Panc1 (cell line): ENCODE measurements at regions not wholly inside any gene's neighbourhood (a gene's known extent, or its start where the extent isn't known, plus 50 kb on each side); places are given as distances from the start of the nearest gene placed in this dataset.

ENCODE experiments used
- ATAC-seq: fragments of 200-7000 bp; cut with Tn5 transposase; 2 replicates; pipeline ENCODE4 v1.9.1; 2020; ENCODE audit warnings: mild to moderate bottlenecking, moderate library complexity
- BruUV-seq: library from RNA; stranded (reverse); fragments of 400-500 nt; replicated peaks from 2 replicates; lab custom pipeline; 2021; lab: Mats Ljungman, UMichigan
- CTCF ChIA-PET: fragments of 300-600 bp; sonication (Branson Sonifier 250); formaldehyde crosslinking; loops from one replicate; lab custom pipeline; 2022; ENCODE audit warnings: antibody characterized with exemption; lab: Charles Lee
- POLR2A ChIA-PET: fragments of 300-600 bp; sonication (Branson Sonifier 250); formaldehyde crosslinking; loops from one replicate; lab custom pipeline; 2022; ENCODE audit warnings: antibody characterized with exemption; lab: Charles Lee
- DNase-seq: peaks from one replicate; pipeline ENCODE4 v3.0.0-alpha.2; 2010; ENCODE audit warnings: low read depth, low spot score
- H3K27ac ChIP-seq: 2 replicates; pipeline ENCODE4 v1.5.1; 2011; ENCODE audit warnings: mild to moderate bottlenecking, low read length, inconsistent platforms
- H3K27me3 ChIP-seq: fragments of 200-500 bp; sonication (Bioruptor generic); 2 replicates; pipeline ENCODE4 v1.6.0; 2014; ENCODE audit warnings: low read length, inconsistent platforms; ENCODE audit not compliant: control insufficient read depth, insufficient read depth
- H3K36me3 ChIP-seq: fragments of 200-500 bp; sonication (Bioruptor generic); 2 replicates; pipeline ENCODE4 v1.5.1; 2014; ENCODE audit warnings: inconsistent platforms, mild to moderate bottlenecking, low read length, moderate library complexity; ENCODE audit not compliant: control insufficient read depth, insufficient read depth
- H3K4me1 ChIP-seq: 2 replicates; pipeline ENCODE4 v1.5.1; 2011; ENCODE audit warnings: inconsistent platforms, mild to moderate bottlenecking, low read length, moderate library complexity; ENCODE audit not compliant: control insufficient read depth, insufficient read depth
- H3K4me3 ChIP-seq, 2 experiments: 2 replicates each; pipeline ENCODE4 v1.5.1; 2011 to 2012; ENCODE audit warnings: low read depth in 2 of 2, low read length in 2 of 2, mild to moderate bottlenecking in 2 of 2, inconsistent platforms in 1 of 2, moderate library complexity in 1 of 2
- H3K9me3 ChIP-seq: fragments of 200-500 bp; sonication (Bioruptor generic); 2 replicates; pipeline ENCODE4 v1.5.1; 2014; ENCODE audit warnings: low read depth, mild to moderate bottlenecking, inconsistent platforms, low read length, moderate library complexity; ENCODE audit not compliant: control insufficient read depth, insufficient read depth
- CTCF ChIP-seq: fragments of 450-650 bp; IDR thresholded peaks from 2 replicates; pipeline ENCODE4 v1.5.1; 2017; ENCODE audit warnings: mild to moderate bottlenecking
- POLR2AphosphoS5 ChIP-seq: IDR thresholded peaks from 2 replicates; pipeline ENCODE4 v1.6.1; 2012; ENCODE audit warnings: mild to moderate bottlenecking, low read depth, low read length, moderate library complexity
- REST ChIP-seq, 2 experiments: IDR thresholded peaks; 2 replicates each; pipeline ENCODE4 v1.6.1; 2011 to 2012; ENCODE audit warnings: low read depth in 2 of 2, control low read depth in 1 of 2, low read length in 1 of 2, mild to moderate bottlenecking in 1 of 2, moderate library complexity in 1 of 2; ENCODE audit not compliant: insufficient read depth in 1 of 2
- SIN3A ChIP-seq: IDR thresholded peaks from 2 replicates; pipeline ENCODE4 v1.6.1; 2012; ENCODE audit warnings: low read depth, mild to moderate bottlenecking, low read length, moderate library complexity, borderline replicate concordance; ENCODE audit not compliant: insufficient read depth
- TCF7L2 ChIP-seq: IDR thresholded peaks from 2 replicates; pipeline ENCODE4 v1.6.1; 2011; ENCODE audit warnings: mild to moderate bottlenecking, low read depth, low read length, inconsistent platforms
- in situ Hi-C: cut with HindIII; loops from 2 replicates; pipeline ENCODE4 v1.10.0; 2016; ENCODE audit warnings: low sequenced_read_pairs, low pct_unique_long_range_greater_than_20kb
- intact Hi-C: fragments of 100-400 bp; cut with micrococcal nuclease; formaldehyde crosslinking; loops from one replicate; pipeline ENCODE4 v1.10.0; 2022; ENCODE audit not compliant: unreplicated experiment

DNA sequence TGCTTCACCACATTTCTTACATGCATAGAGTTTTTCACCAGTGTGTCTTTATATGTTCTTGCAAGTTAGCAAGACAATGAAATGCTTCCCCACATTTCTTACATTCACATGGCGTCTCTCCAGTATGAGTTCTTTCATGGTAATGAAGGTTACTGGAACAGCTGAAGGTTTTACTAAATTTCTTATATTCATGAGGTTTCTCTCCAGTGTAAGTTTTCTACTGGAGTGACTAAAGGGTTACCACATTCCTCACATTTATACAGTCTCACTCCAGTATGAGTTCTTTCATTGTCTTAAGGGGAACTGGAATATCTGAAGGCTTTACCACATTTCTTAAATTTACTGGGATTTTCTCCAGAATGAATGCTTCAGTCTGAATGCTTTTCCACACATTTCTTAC, 350.3 kb downstream of the MAT2B start:
- BruUV-seq = no TSS peak
- ChIA-PET POLR2A (no interaction called here), CTCF (no interaction called here)
- no peak for TF ChIP-seq CTCF
- no peak for TF ChIP-seq POLR2AphosphoS5
- TF ChIP-seq REST (IDR thresholded peaks at IDR 0.05; ENCODE audit: insufficient read depth in 1 of 2, low read depth in 2 of 2, low read length in 1 of 2) = no peak
- TF ChIP-seq SIN3A = no peak
- no peak for TF ChIP-seq TCF7L2
- Histone ChIP-seq H3K27ac (no peak overlapping the region), H3K4me1 (no peaks in the 10 kb centered on the region), H3K36me3 (no peaks in the 10 kb centered on the region), H3K4me3 (no peak overlapping the region), H3K27me3 (no peaks in the 10 kb centered on the region), H3K9me3 (peaks cover 9% of the 10 kb centered on the region; the same call in 1 of the 2 replicates)
- no peak for DNase-seq
- no peak for ATAC-seq
- in situ Hi-C loops = no loop called here
- intact Hi-C loops = no loop called here

DNA sequence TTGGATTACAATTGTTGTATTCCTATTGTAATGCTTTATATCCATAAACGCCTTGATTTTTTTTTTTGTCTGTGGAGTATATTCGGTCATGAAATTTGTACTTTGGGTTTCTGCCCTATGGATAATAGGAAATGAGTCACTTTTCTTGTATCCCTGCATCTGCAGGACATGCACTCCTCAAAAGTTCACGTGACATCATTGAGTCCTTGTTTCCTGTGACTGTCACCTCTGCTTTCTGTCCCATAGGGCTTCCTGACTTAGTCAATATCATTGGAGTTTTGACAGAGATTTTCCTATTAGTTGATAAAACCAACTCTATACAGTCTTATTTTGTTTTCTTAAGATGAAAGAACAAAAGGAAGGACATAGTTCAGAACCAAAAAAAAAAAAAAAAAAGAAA, 356.3 kb downstream of the MAT2B start:
- H3K27ac ChIP-seq = no peak overlapping the region
- ATAC-seq = no peak
- H3K36me3 ChIP-seq = no peaks in the 10 kb centered on the region
- no peak for DNase-seq
- H3K27me3 ChIP-seq = no peaks in the 10 kb centered on the region
- H3K9me3 ChIP-seq = peaks cover 4% of the 10 kb centered on the region; the same call in 1 of the 2 replicates
- intact Hi-C loops (no loop called here), in situ Hi-C loops (no loop called here)
- POLR2A ChIA-PET = no interaction called here
- CTCF ChIA-PET = no interaction called here
- no peak overlapping the region for H3K4me3 ChIP-seq
- no TSS peak for BruUV-seq
- TF ChIP-seq REST (IDR thresholded peaks at IDR 0.05; ENCODE audit: insufficient read depth in 1 of 2, low read depth in 2 of 2, low read length in 1 of 2) = no peak
- TF ChIP-seq TCF7L2 = no peak
- TF ChIP-seq CTCF = no peak
- no peak for TF ChIP-seq POLR2AphosphoS5
- no peak for TF ChIP-seq SIN3A
- no peaks in the 10 kb centered on the region for H3K4me1 ChIP-seq
